Smooth muscle cell (in vitro differentiated cells): ENCODE measurements at regions not wholly inside any gene's neighbourhood (a gene's known extent, or its start where the extent isn't known, plus 50 kb on each side); places are given as distances from the start of the nearest gene placed in this dataset.

Source experiments
- DNase-seq: peaks from one replicate; lab custom pipeline; 2025; ENCODE audit not compliant: unreplicated experiment; lab: John Stamatoyannopoulos, UW
- H2AFZ ChIP-seq: fragments of 200-600 bp; sonication (generic); 2 replicates; pipeline ENCODE4 v1.6.0; 2016; ENCODE audit warnings: antibody characterized with exemption, low read depth, mild to moderate bottlenecking
- H3F3A ChIP-seq: fragments of 200-600 bp; sonication (generic); 2 replicates; pipeline ENCODE4 v1.6.0; 2017; ENCODE audit warnings: antibody characterized with exemption, low read depth
- H3K27ac ChIP-seq: fragments of 200-600 bp; sonication (generic); 2 replicates; pipeline ENCODE4 v1.5.1; 2016; ENCODE audit warnings: low read depth, mild to moderate bottlenecking
- H3K27me3 ChIP-seq: fragments of 200-600 bp; sonication (generic); 2 replicates; pipeline ENCODE4 v1.6.1; 2016; ENCODE audit warnings: low read depth, mild to moderate bottlenecking
- H3K36me3 ChIP-seq: fragments of 200-600 bp; sonication (generic); 2 replicates; pipeline ENCODE4 v1.5.1; 2016; ENCODE audit warnings: low read depth
- H3K4me1 ChIP-seq: fragments of 200-600 bp; sonication (generic); 2 replicates; pipeline ENCODE4 v1.5.1; 2016; ENCODE audit warnings: low read depth
- H3K4me2 ChIP-seq: fragments of 200-600 bp; sonication (generic); 2 replicates; pipeline ENCODE4 v1.6.0; 2016; ENCODE audit warnings: mild to moderate bottlenecking
- H3K4me3 ChIP-seq: fragments of 200-600 bp; sonication (generic); 2 replicates; pipeline ENCODE4 v1.5.1; 2016; ENCODE audit warnings: mild to moderate bottlenecking
- H3K79me2 ChIP-seq: fragments of 200-600 bp; sonication (generic); 2 replicates; pipeline ENCODE4 v1.6.0; 2016; ENCODE audit warnings: low read depth, mild to moderate bottlenecking
- H3K9ac ChIP-seq: fragments of 200-600 bp; sonication (generic); 2 replicates; pipeline ENCODE4 v1.6.0; 2016; ENCODE audit warnings: low read depth
- H3K9me3 ChIP-seq: fragments of 200-600 bp; sonication (generic); replicated peaks from 2 replicates; pipeline ENCODE4 v1.5.1; 2016; ENCODE audit warnings: low read depth
- H4K20me1 ChIP-seq: fragments of 200-600 bp; sonication (generic); 2 replicates; pipeline ENCODE4 v1.6.0; 2016; ENCODE audit warnings: low read depth
- WGBS: methylation state at CpG from one replicate; pipeline ENCODE4 v1.1.7; 2016; ENCODE audit warnings: low lambda C conversion rate; 5-methylcytosine and 5-hydroxymethylcytosine counted together
- TF ChIP-seq, protein P1 (sequence below): fragments of 200-600 bp; sonication (generic); IDR thresholded peaks from 2 replicates; pipeline ENCODE4 v1.5.1; 2017; ENCODE audit warnings: borderline replicate concordance, mild to moderate bottlenecking, antibody characterized with exemption; ENCODE audit not compliant: insufficient read depth, poor library complexity, severe bottlenecking

DNA sequence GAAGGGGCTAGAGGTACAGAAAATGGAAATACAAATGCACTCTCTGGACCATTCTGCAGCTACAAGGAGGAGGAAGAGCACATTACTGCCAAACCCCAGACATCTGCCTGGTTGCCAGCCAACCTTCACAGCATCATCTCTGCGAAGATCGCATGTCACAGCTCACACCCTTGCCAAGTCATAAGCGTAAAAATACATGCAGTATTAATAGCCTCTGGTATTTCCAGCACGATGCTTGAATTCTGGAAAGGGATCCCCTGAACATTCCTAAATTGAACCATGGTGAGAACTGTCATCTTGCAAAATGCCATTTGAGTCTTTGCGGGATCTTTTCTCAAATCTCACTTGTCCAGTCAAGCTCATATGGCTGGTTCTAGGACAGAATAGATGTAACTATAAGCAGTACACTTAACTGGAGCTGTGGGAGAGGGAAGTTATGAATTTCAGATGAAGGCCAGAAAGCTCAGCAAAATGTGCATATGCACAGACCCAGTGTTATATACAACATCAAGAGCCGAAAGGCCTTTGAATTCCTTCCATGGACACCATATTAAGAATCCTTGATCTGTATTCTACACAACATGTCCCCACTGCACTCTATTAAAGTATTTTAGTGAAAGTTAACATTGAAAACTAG, 211.6 kb downstream of the DUSP6 start:
- DNase-seq, result no peak
- 94% methylated on average over 6 of the region's 6 CpGs for WGBS
- TF ChIP-seq, protein P1, sequence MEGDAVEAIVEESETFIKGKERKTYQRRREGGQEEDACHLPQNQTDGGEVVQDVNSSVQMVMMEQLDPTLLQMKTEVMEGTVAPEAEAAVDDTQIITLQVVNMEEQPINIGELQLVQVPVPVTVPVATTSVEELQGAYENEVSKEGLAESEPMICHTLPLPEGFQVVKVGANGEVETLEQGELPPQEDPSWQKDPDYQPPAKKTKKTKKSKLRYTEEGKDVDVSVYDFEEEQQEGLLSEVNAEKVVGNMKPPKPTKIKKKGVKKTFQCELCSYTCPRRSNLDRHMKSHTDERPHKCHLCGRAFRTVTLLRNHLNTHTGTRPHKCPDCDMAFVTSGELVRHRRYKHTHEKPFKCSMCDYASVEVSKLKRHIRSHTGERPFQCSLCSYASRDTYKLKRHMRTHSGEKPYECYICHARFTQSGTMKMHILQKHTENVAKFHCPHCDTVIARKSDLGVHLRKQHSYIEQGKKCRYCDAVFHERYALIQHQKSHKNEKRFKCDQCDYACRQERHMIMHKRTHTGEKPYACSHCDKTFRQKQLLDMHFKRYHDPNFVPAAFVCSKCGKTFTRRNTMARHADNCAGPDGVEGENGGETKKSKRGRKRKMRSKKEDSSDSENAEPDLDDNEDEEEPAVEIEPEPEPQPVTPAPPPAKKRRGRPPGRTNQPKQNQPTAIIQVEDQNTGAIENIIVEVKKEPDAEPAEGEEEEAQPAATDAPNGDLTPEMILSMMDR, result no peak

DNA sequence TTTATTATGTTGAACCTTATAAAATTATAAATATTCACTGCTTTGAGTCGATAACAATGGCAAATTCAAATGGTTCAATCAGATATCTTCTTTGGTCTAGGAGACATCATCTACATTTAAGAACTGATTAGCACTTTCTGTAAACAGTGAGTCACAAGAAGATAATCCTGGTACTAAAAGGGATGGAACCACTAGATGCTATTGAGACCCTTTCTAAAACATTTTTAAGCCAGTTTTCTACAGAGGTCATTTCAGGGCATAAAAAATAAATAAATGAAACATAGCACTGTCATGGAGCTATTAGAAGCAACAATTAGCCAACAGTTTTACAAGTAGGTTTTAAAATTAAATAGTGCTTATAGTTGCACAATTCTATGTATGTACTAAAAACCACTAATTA, 212.2 kb downstream of the DUSP6 start:
- H3K79me2 ChIP-seq, result no peaks in the 10 kb centered on the region
- H3K4me3 ChIP-seq, result no peak overlapping the region
- H2AFZ ChIP-seq, result no peak overlapping the region
- H3K27me3 ChIP-seq, result no peaks in the 10 kb centered on the region
- no peak overlapping the region for H3K27ac ChIP-seq
- H3F3A ChIP-seq, result no peaks in the 10 kb centered on the region
- DNase-seq, result no peak
- no peaks in the 10 kb centered on the region for H3K9me3 ChIP-seq
- WGBS, result 63% methylated on average over 1 of the region's 1 CpG
- TF ChIP-seq, protein P1, result no peak
- H3K36me3 ChIP-seq, result no peaks in the 10 kb centered on the region
- H3K9ac ChIP-seq, result no peak overlapping the region
- no peak overlapping the region for H3K4me2 ChIP-seq
- H4K20me1 ChIP-seq, result no peaks in the 10 kb centered on the region
- H3K4me1 ChIP-seq, result no peaks in the 10 kb centered on the region

More for the DNA sequence above, 211.6 kb downstream of the DUSP6 start:
- Histone ChIP-seq H3K36me3 (no peaks in the 10 kb centered on the region), H3K79me2 (no peaks in the 10 kb centered on the region), H2AFZ (no peak overlapping the region), H3K4me2 (no peak overlapping the region), H3K9ac (no peak overlapping the region), H3F3A (no peaks in the 10 kb centered on the region), H4K20me1 (no peaks in the 10 kb centered on the region), H3K27me3 (no peaks in the 10 kb centered on the region), H3K4me1 (no peaks in the 10 kb centered on the region), H3K9me3 (no peaks in the 10 kb centered on the region), H3K4me3 (no peak overlapping the region), H3K27ac (no peak overlapping the region)

DNA sequence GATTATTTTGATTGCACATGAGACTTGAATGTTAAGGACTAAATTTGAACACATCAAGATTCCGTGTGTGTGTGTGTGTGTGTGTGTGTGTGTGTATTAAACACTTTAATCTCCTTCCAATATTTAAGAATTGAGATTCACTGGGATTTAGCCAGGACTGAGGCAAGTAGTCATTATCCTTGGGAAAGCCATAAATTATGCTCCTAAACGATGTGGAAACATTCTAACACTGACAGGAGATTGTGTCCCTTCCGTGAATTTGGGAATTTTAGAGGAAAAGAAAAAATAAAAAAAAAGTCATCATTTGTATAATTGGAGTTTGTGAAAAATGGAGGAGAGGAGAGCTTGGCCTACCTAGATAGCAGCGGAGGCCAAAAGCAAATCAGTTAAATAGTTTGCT, 212.9 kb downstream of the DUSP6 start:
- Histone ChIP-seq H3K9ac (no peak overlapping the region), H3K27ac (no peak overlapping the region), H3F3A (no peaks in the 10 kb centered on the region), H3K36me3 (no peaks in the 10 kb centered on the region), H3K4me1 (no peaks in the 10 kb centered on the region), H3K4me2 (no peak overlapping the region), H3K27me3 (no peaks in the 10 kb centered on the region), H3K4me3 (no peak overlapping the region), H4K20me1 (no peaks in the 10 kb centered on the region), H3K79me2 (no peaks in the 10 kb centered on the region), H2AFZ (no peak overlapping the region), H3K9me3 (no peaks in the 10 kb centered on the region)
- 88% methylated on average over 4 of the region's 4 CpGs for WGBS
- no peak for DNase-seq
- TF ChIP-seq, protein P1, result no peak
